Iris pigment epithelial cell (primary cell): ENCODE measurements at regions not wholly inside any gene's neighbourhood (a gene's known extent, or its start where the extent isn't known, plus 50 kb on each side); places are given as distances from the start of the nearest gene placed in this dataset.
"Not testable (repeated sequence)": the region's sequence is repeated elsewhere in the genome, so short reads cannot be mapped to it uniquely, and the experiment has no call there.

Experiments
- DNase-seq: peaks from one replicate; pipeline ENCODE4 v3.0.0-alpha.2; 2011; ENCODE audit warnings: low read depth

- no peak for DNase-seq
These were observed 153.2 kb upstream of the THBS2 start for GRCh38 chr6:169406804-169407203.

GRCh38 chr6:169406034-169406433 lies 152.4 kb upstream of the THBS2 start:
- no peak for DNase-seq

- no peak for DNase-seq
These were observed 151.2 kb upstream of the THBS2 start for GRCh38 chr6:169404828-169405227.

- DNase-seq = no peak
These were observed 144.9 kb upstream of the THBS2 start for GRCh38 chr6:169398342-169399105.

GRCh38 chr6:169397684-169398083 lies 144.0 kb upstream of the THBS2 start:
- no peak for DNase-seq

GRCh38 chr6:169396554-169397163 lies 143.0 kb upstream of the THBS2 start:
- no peak for DNase-seq

- not testable (repeated sequence) for DNase-seq
These were observed 142.4 kb upstream of the THBS2 start for GRCh38 chr6:169396009-169396539.

GRCh38 chr6:169395080-169395805 lies 141.6 kb upstream of the THBS2 start:
- no peak for DNase-seq

- DNase-seq = no peak
These were observed 140.1 kb upstream of the THBS2 start for GRCh38 chr6:169393753-169394152.

GRCh38 chr6:169391473-169392071 lies 137.9 kb upstream of the THBS2 start:
- peak; percentile 18 for DNase-seq

GRCh38 chr6:169388395-169389166 lies 134.9 kb upstream of the THBS2 start:
- no peak for DNase-seq

- DNase-seq = no peak
These were observed 134.2 kb upstream of the THBS2 start for GRCh38 chr6:169387809-169388383.

- peak; percentile 53 for DNase-seq
These were observed 132.9 kb upstream of the THBS2 start for GRCh38 chr6:169386411-169387057.

- DNase-seq = no peak
These were observed 131.7 kb upstream of the THBS2 start for GRCh38 chr6:169385237-169385880.

- no peak for DNase-seq
These were observed 130.6 kb upstream of the THBS2 start for GRCh38 chr6:169384291-169384690.

GRCh38 chr6:169383265-169383664 lies 129.6 kb upstream of the THBS2 start:
- no peak for DNase-seq

GRCh38 chr6:169382735-169383134 lies 129.1 kb upstream of the THBS2 start:
- no peak for DNase-seq

GRCh38 chr6:169381988-169382387 lies 128.3 kb upstream of the THBS2 start:
- DNase-seq = no peak

- no peak for DNase-seq
These were observed 126.8 kb upstream of the THBS2 start for GRCh38 chr6:169380493-169380892.

- no peak for DNase-seq
These were observed 125.9 kb upstream of the THBS2 start for GRCh38 chr6:169379495-169380070.
